Endothelial cell of umbilical vein (primary cell): ENCODE measurements at regions not wholly inside any gene's neighbourhood (a gene's known extent, or its start where the extent isn't known, plus 50 kb on each side); places are given as distances from the start of the nearest gene placed in this dataset.

ENCODE experiments used
- EZH2 ChIP-seq: IDR thresholded peaks from 2 replicates; pipeline ENCODE4 v1.6.1; 2012; ENCODE audit warnings: borderline replicate concordance, low read depth, mild to moderate bottlenecking, moderate library complexity, low read length, inconsistent platforms; ENCODE audit not compliant: severe bottlenecking
- FOS ChIP-seq: IDR thresholded peaks from 2 replicates; pipeline ENCODE4 v1.6.1; 2011; ENCODE audit warnings: mild to moderate bottlenecking, low read length, moderate library complexity, borderline replicate concordance; ENCODE audit not compliant: insufficient read depth
- GATA2 ChIP-seq: IDR thresholded peaks from 2 replicates; pipeline ENCODE4 v1.7.0; 2011; ENCODE audit warnings: low read depth, mild to moderate bottlenecking, moderate library complexity, mixed read lengths, low read length; ENCODE audit not compliant: insufficient read length, insufficient read depth
- JUN ChIP-seq: IDR thresholded peaks from 2 replicates; pipeline ENCODE4 v1.6.1; 2011; ENCODE audit warnings: borderline replicate concordance, low read depth; ENCODE audit not compliant: insufficient read length, insufficient read depth
- MYC ChIP-seq: IDR thresholded peaks from one replicate; pipeline ENCODE4 v1.6.1; 2011; ENCODE audit warnings: mild to moderate bottlenecking, low read depth, low read length
- POLR2A ChIP-seq: IDR thresholded peaks from 2 replicates; pipeline ENCODE4 v1.6.1; 2012; ENCODE audit warnings: low read depth, mild to moderate bottlenecking, control low read depth, low read length
- POLR2AphosphoS5 ChIP-seq: IDR thresholded peaks from 2 replicates; pipeline ENCODE4 v1.6.1; 2012; ENCODE audit warnings: low read depth, mild to moderate bottlenecking, control low read depth, low read length, moderate library complexity; ENCODE audit not compliant: insufficient read depth
- TF ChIP-seq, protein P1 (sequence below), 2 donors: IDR thresholded peaks; 1 replicate in 1 of 2; 2 replicates in 1 of 2; pipeline ENCODE4 v1.5.1; 2011; ENCODE audit warnings: low read length in 2 of 2, mild to moderate bottlenecking in 2 of 2, moderate library complexity in 2 of 2, control low read depth in 1 of 2, inconsistent platforms in 1 of 2, low read depth in 1 of 2; ENCODE audit not compliant: insufficient read depth in 1 of 2; ENCODE audit errors: extremely low read depth in 1 of 2
- TF ChIP-seq, protein P2 (sequence below): IDR thresholded peaks from 2 replicates; pipeline ENCODE4 v1.6.1; 2011; ENCODE audit not compliant: insufficient read depth, insufficient read length

DNA sequence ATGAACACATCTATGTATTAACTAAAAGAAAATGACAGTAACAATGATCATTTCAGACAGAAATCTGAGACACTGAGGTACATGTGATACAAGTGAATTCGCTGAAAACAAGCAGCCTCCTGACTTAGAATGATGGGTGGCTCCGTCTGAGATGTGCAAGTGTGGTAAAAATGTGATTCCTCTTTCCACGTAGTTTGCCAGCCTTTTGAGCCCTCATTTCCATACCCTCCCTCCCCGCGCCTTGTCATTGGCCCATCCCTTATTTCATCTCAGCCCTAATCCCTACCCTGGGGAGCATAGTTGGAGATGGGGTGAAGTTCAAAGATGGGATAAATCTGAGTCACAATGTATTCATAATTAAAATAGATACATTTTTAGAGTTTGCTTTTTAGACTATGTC is 107.8 kb downstream of the BMP4 start:
- TF ChIP-seq, protein P1, sequence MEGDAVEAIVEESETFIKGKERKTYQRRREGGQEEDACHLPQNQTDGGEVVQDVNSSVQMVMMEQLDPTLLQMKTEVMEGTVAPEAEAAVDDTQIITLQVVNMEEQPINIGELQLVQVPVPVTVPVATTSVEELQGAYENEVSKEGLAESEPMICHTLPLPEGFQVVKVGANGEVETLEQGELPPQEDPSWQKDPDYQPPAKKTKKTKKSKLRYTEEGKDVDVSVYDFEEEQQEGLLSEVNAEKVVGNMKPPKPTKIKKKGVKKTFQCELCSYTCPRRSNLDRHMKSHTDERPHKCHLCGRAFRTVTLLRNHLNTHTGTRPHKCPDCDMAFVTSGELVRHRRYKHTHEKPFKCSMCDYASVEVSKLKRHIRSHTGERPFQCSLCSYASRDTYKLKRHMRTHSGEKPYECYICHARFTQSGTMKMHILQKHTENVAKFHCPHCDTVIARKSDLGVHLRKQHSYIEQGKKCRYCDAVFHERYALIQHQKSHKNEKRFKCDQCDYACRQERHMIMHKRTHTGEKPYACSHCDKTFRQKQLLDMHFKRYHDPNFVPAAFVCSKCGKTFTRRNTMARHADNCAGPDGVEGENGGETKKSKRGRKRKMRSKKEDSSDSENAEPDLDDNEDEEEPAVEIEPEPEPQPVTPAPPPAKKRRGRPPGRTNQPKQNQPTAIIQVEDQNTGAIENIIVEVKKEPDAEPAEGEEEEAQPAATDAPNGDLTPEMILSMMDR (IDR thresholded peaks at IDR 0.05; ENCODE audit: extremely low read depth in 1 of 2, insufficient read depth in 1 of 2, low read depth in 1 of 2, low read length in 2 of 2), result no peak
- TF ChIP-seq POLR2A (no peak), POLR2AphosphoS5 (no peak), MYC (no peak), FOS (no peak), EZH2 (no peak), JUN (no peak), GATA2 (no peak)
- TF ChIP-seq, protein P2, sequence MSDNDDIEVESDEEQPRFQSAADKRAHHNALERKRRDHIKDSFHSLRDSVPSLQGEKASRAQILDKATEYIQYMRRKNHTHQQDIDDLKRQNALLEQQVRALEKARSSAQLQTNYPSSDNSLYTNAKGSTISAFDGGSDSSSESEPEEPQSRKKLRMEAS, result no peak
